Mesenchymal stem cell (in vitro differentiated cells and primary cell): ENCODE measurements at regions not wholly inside any gene's neighbourhood (a gene's known extent, or its start where the extent isn't known, plus 50 kb on each side); places are given as distances from the start of the nearest gene placed in this dataset.
"Not testable (repeated sequence)": the region's sequence is repeated elsewhere in the genome, so short reads cannot be mapped to it uniquely, and the experiment has no call there.

Experiments used
- DNase-seq: peaks from one replicate; pipeline ENCODE4 v3.0.0-alpha.2; 2013
- H2AFZ ChIP-seq: one replicate; pipeline ENCODE4 v1.6.1; 2013; ENCODE audit warnings: low read depth, mild to moderate bottlenecking, control low read depth, inconsistent platforms, low read length, moderate library complexity
- H2AK5ac ChIP-seq: 2 replicates; pipeline ENCODE4 v1.6.1; 2013; ENCODE audit warnings: low read length, moderate library complexity, mild to moderate bottlenecking, inconsistent platforms; ENCODE audit not compliant: severe bottlenecking
- H2BK120ac ChIP-seq: one replicate; pipeline ENCODE4 v1.6.1; 2013; ENCODE audit warnings: low read depth, mild to moderate bottlenecking, inconsistent platforms, low read length, moderate library complexity
- H2BK12ac ChIP-seq, 2 experiments: one replicate each; pipeline ENCODE4 v1.6.1; 2013; ENCODE audit warnings: inconsistent platforms in 2 of 2, low read length in 2 of 2, mild to moderate bottlenecking in 2 of 2, moderate library complexity in 2 of 2, control low read depth in 1 of 2
- H2BK15ac ChIP-seq: one replicate; pipeline ENCODE4 v1.6.1; 2013; ENCODE audit warnings: mild to moderate bottlenecking, low read depth, inconsistent platforms; ENCODE audit not compliant: poor library complexity, severe bottlenecking
- H2BK5ac ChIP-seq: 2 replicates; pipeline ENCODE4 v1.6.1; 2013; ENCODE audit warnings: low read depth, mild to moderate bottlenecking, low read length, control low read depth, inconsistent platforms; ENCODE audit not compliant: poor library complexity, severe bottlenecking
- H3K14ac ChIP-seq, 2 experiments: one replicate each; pipeline ENCODE4 v1.6.1; 2013; ENCODE audit warnings: inconsistent platforms in 2 of 2, low read length in 2 of 2, control low read depth in 1 of 2, mild to moderate bottlenecking in 1 of 2, moderate library complexity in 1 of 2
- H3K18ac ChIP-seq, 2 experiments: one replicate each; pipeline ENCODE4 v1.6.1; 2013; ENCODE audit warnings: inconsistent platforms in 2 of 2, low read length in 2 of 2, control low read depth in 1 of 2, low read depth in 1 of 2, mild to moderate bottlenecking in 1 of 2
- H3K23ac ChIP-seq, 2 experiments: one replicate each; pipeline ENCODE4 v1.6.1; 2013; ENCODE audit warnings: inconsistent platforms in 2 of 2, low read length in 2 of 2, mild to moderate bottlenecking in 2 of 2, moderate library complexity in 2 of 2, control low read depth in 1 of 2
- H3K27ac ChIP-seq: 2 replicates; pipeline ENCODE4 v1.5.1; 2013; ENCODE audit warnings: mild to moderate bottlenecking, moderate library complexity, low read length, control low read depth, inconsistent platforms; ENCODE audit not compliant: poor library complexity, severe bottlenecking
- H3K27me3 ChIP-seq, 2 experiments: 2 replicates each; pipeline versions ENCODE4 v1.6.1 to v1.7.0; 2013; ENCODE audit warnings: low read length in 2 of 2, mild to moderate bottlenecking in 2 of 2, moderate library complexity in 2 of 2, control low read depth in 1 of 2, inconsistent platforms in 1 of 2; ENCODE audit not compliant: control insufficient read depth in 1 of 2, insufficient read depth in 1 of 2
- H3K36me3 ChIP-seq, 2 experiments: 2 replicates each; pipeline versions ENCODE4 v1.6.1 to v1.7.0; 2013; ENCODE audit warnings: low read length in 2 of 2, control low read depth in 1 of 2, inconsistent platforms in 1 of 2, low read depth in 1 of 2, mild to moderate bottlenecking in 1 of 2; ENCODE audit not compliant: insufficient read depth in 2 of 2, control insufficient read depth in 1 of 2
- H3K4ac ChIP-seq, 2 experiments: one replicate each; pipeline ENCODE4 v1.6.1; 2013; ENCODE audit warnings: inconsistent platforms in 2 of 2, low read length in 2 of 2, mild to moderate bottlenecking in 2 of 2, moderate library complexity in 2 of 2, control low read depth in 1 of 2, low read depth in 1 of 2
- H3K4me1 ChIP-seq: 2 replicates; pipeline ENCODE4 v1.6.1; 2013; ENCODE audit warnings: low read depth, low read length, control low read depth; ENCODE audit not compliant: control insufficient read depth, insufficient read depth
- H3K4me2 ChIP-seq: 2 replicates; pipeline ENCODE4 v1.6.1; 2013; ENCODE audit warnings: low read length, mild to moderate bottlenecking, inconsistent platforms; ENCODE audit not compliant: poor library complexity, severe bottlenecking
- H3K4me3 ChIP-seq, 2 experiments: 2 replicates each; pipeline versions ENCODE4 v1.5.1 to v1.7.0; 2013; ENCODE audit warnings: low read length in 2 of 2, mild to moderate bottlenecking in 2 of 2, control low read depth in 1 of 2, low read depth in 1 of 2; ENCODE audit not compliant: insufficient read depth in 1 of 2
- H3K79me1 ChIP-seq: replicated peaks from 2 replicates; pipeline ENCODE4 v1.6.1; 2013; ENCODE audit warnings: mild to moderate bottlenecking, control low read depth, low read length, inconsistent platforms; ENCODE audit not compliant: poor library complexity, severe bottlenecking
- H3K9ac ChIP-seq: 2 replicates; pipeline ENCODE4 v1.7.0; 2013; ENCODE audit warnings: mild to moderate bottlenecking, low read length, moderate library complexity
- H3K9me3 ChIP-seq: 2 replicates; pipeline ENCODE4 v1.7.0; 2013; ENCODE audit warnings: mild to moderate bottlenecking, low read length; ENCODE audit not compliant: control insufficient read depth
- H4K8ac ChIP-seq: one replicate; pipeline ENCODE4 v1.6.1; 2013; ENCODE audit warnings: inconsistent platforms, mild to moderate bottlenecking, low read length, moderate library complexity
- H4K91ac ChIP-seq: one replicate; pipeline ENCODE4 v1.6.1; 2013; ENCODE audit warnings: mild to moderate bottlenecking, low read length, inconsistent platforms
- WGBS: methylation state at CpG from one replicate; pipeline ENCODE4 v1.1.7; 2013; ENCODE audit warnings: mixed read lengths; 5-methylcytosine and 5-hydroxymethylcytosine counted together

DNA sequence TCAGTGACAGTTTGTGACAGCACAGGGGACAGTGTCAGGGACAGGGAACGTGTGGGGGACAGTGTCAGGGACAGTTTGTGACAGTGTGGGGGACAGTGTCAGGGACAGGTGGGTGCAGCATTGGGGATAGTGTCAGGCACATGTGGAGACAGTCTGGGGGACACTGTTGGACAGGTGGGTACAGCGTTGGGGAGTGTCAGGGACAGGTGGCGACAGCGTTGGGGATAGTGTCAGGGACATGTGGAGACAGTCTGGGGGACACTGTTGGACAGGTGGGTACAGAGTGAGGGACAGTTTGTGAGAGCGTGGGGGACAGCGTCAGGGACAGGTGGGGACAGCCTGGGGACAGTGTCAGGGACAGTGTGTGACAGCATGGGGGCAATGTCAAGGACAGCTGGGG lies 140.0 kb downstream of the TMEM121 start:
- H3K23ac ChIP-seq = no peak overlapping the region
- H3K4me3 ChIP-seq = no peak overlapping the region
- WGBS = 70% methylated on average over 6 of the region's 6 CpGs
- H3K4me1 ChIP-seq = no peaks in the 10 kb centered on the region
- no peak overlapping the region for H3K9ac ChIP-seq
- no peaks in the 10 kb centered on the region for H3K9me3 ChIP-seq
- no peaks in the 10 kb centered on the region for H3K79me1 ChIP-seq
- H2BK12ac ChIP-seq = no peak overlapping the region
- H2AFZ ChIP-seq = no peak overlapping the region
- no peak overlapping the region for H2BK120ac ChIP-seq
- no peak overlapping the region for H3K4me2 ChIP-seq
- H2AK5ac ChIP-seq = no peak overlapping the region
- H4K91ac ChIP-seq = no peak overlapping the region
- no peak overlapping the region for H4K8ac ChIP-seq
- no peak for DNase-seq
- H3K14ac ChIP-seq = no peak overlapping the region
- H3K27me3 ChIP-seq = no peaks in the 10 kb centered on the region
- H3K36me3 ChIP-seq = no peaks in the 10 kb centered on the region
- no peak overlapping the region for H2BK5ac ChIP-seq
- no peak overlapping the region for H3K18ac ChIP-seq
- no peak overlapping the region for H3K4ac ChIP-seq
- no peak overlapping the region for H2BK15ac ChIP-seq
- no peak overlapping the region for H3K27ac ChIP-seq

DNA sequence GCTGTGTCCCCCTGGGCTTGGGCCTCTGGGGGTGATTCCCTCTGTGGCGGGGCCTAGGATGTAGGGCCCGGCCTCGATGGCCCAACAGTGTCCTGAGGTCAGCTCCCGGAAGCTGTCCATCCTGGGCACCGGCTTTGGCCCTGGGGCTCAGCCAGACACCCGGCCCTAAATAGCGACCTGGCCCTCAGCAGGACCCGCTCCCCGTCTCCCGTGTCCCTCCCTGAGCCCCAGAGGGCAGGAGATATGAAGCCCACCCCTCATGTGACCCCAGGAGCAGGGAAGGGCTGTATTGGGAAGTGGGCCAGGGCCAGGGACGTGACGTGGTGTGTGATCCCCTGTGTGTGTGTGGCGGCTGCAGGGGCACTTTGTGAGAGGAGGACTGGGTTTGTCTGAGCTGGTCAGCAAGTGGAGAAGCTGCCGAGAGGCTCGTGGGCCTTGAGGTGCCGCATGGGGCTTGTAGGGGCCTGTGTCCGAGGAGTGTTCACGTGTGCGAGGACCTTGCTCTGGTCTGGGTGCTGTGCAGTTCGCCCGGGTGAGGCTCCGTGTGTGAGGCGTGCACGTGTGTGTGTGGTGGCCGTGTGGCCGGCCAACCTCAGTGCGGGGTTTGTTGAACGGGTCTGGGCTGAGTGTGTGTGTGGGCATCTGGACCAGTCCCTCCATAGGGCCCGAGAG lies 140.7 kb downstream of the TMEM121 start:
- not testable (repeated sequence) for H3K4me3 ChIP-seq, H3K9ac ChIP-seq, H4K8ac ChIP-seq

GRCh38 chr14:105667663-105668020 lies 141.3 kb downstream of the TMEM121 start:
- H3K4me1 ChIP-seq, H3K36me3 ChIP-seq, H3K4ac ChIP-seq, H2BK120ac ChIP-seq, H3K14ac ChIP-seq, H4K8ac ChIP-seq, H3K4me2 ChIP-seq, H3K23ac ChIP-seq, H4K91ac ChIP-seq, H3K9ac ChIP-seq, H2AK5ac ChIP-seq, H3K27me3 ChIP-seq, H2BK12ac ChIP-seq, H3K18ac ChIP-seq, H3K4me3 ChIP-seq, H2BK15ac ChIP-seq, H3K79me1 ChIP-seq, H2AFZ ChIP-seq, H3K27ac ChIP-seq, H3K9me3 ChIP-seq, DNase-seq, H2BK5ac ChIP-seq: not testable (repeated sequence)
- WGBS = 77% methylated on average over 4 of the region's 13 CpGs

More for the DNA sequence above, 140.7 kb downstream of the TMEM121 start:
- not testable (repeated sequence) for H3K23ac ChIP-seq, H2AK5ac ChIP-seq, H3K36me3 ChIP-seq, H3K79me1 ChIP-seq, H3K27ac ChIP-seq, H2BK120ac ChIP-seq, H2BK15ac ChIP-seq, H3K18ac ChIP-seq, H3K4ac ChIP-seq, H3K4me2 ChIP-seq, H2BK12ac ChIP-seq, H3K27me3 ChIP-seq, H2AFZ ChIP-seq, H3K14ac ChIP-seq, H2BK5ac ChIP-seq, H3K4me1 ChIP-seq, DNase-seq, H4K91ac ChIP-seq, H3K9me3 ChIP-seq
- 79% methylated on average over 16 of the region's 29 CpGs for WGBS

DNA sequence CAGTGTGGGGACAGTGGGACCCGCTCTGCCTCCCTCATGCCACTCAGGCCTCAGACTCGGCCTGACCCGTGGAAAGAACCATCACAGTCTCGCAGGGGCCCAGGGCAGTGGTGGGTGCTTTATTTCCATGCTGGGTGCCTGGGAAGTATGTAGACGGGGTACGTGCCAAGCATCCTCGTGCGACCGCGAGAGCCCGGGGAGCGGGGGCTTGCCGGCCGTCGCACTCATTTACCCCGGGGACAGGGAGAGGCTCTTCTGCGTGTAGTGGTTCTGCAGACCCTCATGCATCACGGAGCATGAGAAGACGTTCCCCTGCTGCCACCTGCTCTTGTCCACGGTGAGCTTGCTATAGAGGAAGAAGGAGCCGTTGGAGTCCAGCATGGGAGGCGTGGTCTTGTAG lies 141.6 kb downstream of the TMEM121 start:
- not testable (repeated sequence) for H3K27ac ChIP-seq, H3K79me1 ChIP-seq, H3K9ac ChIP-seq, H2BK12ac ChIP-seq, H3K23ac ChIP-seq, H3K36me3 ChIP-seq, H2AFZ ChIP-seq, H2AK5ac ChIP-seq, H4K8ac ChIP-seq, H2BK15ac ChIP-seq, H3K18ac ChIP-seq, H3K27me3 ChIP-seq, H3K9me3 ChIP-seq, H3K4me3 ChIP-seq, H3K4me1 ChIP-seq, H3K14ac ChIP-seq, H3K4ac ChIP-seq, H3K4me2 ChIP-seq, H4K91ac ChIP-seq, DNase-seq, H2BK120ac ChIP-seq, H2BK5ac ChIP-seq
- 89% methylated on average over 17 of the region's 22 CpGs for WGBS
